ENCODE measurements at regions not wholly inside any gene's neighbourhood (a gene's known extent, or its start where the extent isn't known, plus 50 kb on each side); places are given as distances from the start of the nearest gene placed in this dataset.

DNA sequence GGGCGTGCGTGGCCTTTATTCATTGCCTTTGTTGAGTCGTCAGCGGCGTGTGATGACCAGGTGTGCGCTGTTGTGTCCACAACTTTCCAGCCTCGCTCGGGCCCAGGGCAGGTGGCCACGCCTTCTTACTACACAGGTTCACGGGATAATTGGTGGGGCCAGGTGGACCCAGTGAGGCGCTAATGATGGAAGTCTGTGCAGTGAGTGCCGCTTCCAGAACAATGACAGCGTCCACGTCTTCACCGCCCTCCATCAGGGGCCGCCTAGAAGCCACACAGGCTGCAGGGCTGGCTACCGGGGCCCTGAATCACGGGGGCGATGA, 1197.3 kb downstream of the BRD1 start:
- ATAC-seq = no peak
- no peak for TF ChIP-seq OSR1 (CRISPR knock-in tag; IDR thresholded peaks at IDR 0.05)
- no peak for TF ChIP-seq GLIS3 (CRISPR knock-in tag; IDR thresholded peaks at IDR 0.05)
- TF ChIP-seq, protein P1, sequence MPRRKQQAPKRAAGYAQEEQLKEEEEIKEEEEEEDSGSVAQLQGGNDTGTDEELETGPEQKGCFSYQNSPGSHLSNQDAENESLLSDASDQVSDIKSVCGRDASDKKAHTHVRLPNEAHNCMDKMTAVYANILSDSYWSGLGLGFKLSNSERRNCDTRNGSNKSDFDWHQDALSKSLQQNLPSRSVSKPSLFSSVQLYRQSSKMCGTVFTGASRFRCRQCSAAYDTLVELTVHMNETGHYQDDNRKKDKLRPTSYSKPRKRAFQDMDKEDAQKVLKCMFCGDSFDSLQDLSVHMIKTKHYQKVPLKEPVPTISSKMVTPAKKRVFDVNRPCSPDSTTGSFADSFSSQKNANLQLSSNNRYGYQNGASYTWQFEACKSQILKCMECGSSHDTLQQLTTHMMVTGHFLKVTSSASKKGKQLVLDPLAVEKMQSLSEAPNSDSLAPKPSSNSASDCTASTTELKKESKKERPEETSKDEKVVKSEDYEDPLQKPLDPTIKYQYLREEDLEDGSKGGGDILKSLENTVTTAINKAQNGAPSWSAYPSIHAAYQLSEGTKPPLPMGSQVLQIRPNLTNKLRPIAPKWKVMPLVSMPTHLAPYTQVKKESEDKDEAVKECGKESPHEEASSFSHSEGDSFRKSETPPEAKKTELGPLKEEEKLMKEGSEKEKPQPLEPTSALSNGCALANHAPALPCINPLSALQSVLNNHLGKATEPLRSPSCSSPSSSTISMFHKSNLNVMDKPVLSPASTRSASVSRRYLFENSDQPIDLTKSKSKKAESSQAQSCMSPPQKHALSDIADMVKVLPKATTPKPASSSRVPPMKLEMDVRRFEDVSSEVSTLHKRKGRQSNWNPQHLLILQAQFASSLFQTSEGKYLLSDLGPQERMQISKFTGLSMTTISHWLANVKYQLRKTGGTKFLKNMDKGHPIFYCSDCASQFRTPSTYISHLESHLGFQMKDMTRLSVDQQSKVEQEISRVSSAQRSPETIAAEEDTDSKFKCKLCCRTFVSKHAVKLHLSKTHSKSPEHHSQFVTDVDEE (CRISPR knock-in tag; IDR thresholded peaks at IDR 0.05) = no peak
- TF ChIP-seq ZFP30 (CRISPR knock-in tag; IDR thresholded peaks at IDR 0.05) = no peak
- TF ChIP-seq, protein P2, sequence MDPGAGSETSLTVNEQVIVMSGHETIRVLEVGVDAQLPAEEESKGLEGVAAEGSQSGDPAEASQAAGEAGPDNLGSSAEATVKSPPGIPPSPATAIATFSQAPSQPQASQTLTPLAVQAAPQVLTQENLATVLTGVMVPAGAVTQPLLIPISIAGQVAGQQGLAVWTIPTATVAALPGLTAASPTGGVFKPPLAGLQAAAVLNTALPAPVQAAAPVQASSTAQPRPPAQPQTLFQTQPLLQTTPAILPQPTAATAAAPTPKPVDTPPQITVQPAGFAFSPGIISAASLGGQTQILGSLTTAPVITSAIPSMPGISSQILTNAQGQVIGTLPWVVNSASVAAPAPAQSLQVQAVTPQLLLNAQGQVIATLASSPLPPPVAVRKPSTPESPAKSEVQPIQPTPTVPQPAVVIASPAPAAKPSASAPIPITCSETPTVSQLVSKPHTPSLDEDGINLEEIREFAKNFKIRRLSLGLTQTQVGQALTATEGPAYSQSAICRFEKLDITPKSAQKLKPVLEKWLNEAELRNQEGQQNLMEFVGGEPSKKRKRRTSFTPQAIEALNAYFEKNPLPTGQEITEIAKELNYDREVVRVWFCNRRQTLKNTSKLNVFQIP (CRISPR knock-in tag; IDR thresholded peaks at IDR 0.05; ENCODE audit: borderline replicate concordance, low read depth) = no peak
- no peak for TF ChIP-seq TOX (CRISPR knock-in tag; IDR thresholded peaks at IDR 0.05; ENCODE audit: borderline replicate concordance)
- no peak for TF ChIP-seq CSDC2 (CRISPR knock-in tag; IDR thresholded peaks at IDR 0.05)
- TF ChIP-seq ARNTL (CRISPR knock-in tag; IDR thresholded peaks at IDR 0.05; ENCODE audit: borderline replicate concordance, low read depth) = no peak
- TF ChIP-seq, protein P3, sequence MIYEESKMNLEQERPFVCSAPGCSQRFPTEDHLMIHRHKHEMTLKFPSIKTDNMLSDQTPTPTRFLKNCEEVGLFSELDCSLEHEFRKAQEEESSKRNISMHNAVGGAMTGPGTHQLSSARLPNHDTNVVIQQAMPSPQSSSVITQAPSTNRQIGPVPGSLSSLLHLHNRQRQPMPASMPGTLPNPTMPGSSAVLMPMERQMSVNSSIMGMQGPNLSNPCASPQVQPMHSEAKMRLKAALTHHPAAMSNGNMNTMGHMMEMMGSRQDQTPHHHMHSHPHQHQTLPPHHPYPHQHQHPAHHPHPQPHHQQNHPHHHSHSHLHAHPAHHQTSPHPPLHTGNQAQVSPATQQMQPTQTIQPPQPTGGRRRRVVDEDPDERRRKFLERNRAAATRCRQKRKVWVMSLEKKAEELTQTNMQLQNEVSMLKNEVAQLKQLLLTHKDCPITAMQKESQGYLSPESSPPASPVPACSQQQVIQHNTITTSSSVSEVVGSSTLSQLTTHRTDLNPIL (CRISPR knock-in tag; IDR thresholded peaks at IDR 0.05; ENCODE audit: low read depth) = no peak
- no peak for TF ChIP-seq ZFP3 (CRISPR knock-in tag; IDR thresholded peaks at IDR 0.05)
- TF ChIP-seq ZNF565 (CRISPR knock-in tag; conservative IDR thresholded peaks at IDR 0.05; ENCODE audit: low read depth) = no peak
- no peak for TF ChIP-seq ESRRG (CRISPR knock-in tag; IDR thresholded peaks at IDR 0.05)

DNA sequence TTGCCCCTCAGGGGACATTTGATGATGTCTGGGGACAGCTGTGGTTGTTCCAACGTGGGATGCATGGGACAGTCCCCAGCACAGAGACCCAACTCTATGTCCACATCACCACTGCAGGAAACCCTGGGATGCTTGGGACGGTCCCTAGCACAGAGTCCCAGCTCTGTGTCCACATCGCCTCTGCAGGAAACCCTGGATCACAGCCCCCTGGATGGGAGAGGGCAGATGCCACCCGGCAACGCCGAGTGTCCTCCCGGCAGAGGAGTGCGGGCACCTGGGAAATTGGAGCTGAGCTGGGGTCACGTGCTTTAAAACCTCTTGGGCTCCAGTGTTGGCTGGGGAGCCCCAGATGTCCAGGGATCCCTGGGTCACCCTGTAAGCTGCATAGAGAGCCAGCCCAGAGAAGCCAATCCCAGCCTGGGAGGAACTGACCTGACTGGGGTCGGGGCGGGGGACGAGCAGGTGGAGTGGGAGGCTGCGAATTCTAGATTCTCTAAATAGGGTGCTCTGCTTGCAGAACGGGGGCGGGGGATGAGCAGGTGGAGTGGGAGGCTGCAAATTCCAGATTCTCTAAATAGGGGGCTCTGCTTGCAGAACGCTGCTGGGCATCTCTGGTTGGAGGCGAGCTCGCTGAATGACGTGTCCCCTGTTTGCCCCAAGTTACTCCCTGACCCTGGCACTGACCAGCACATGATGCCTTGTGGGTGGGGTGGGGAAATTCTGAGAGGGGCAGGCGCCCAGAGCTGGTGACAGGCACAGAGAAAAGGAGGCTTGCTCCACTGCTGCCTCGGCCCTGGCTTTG, 1197.8 kb downstream of the BRD1 start:
- TF ChIP-seq GLIS3 (CRISPR knock-in tag; IDR thresholded peaks at IDR 0.05) (no peak), ZNF565 (CRISPR knock-in tag; conservative IDR thresholded peaks at IDR 0.05; ENCODE audit: low read depth) (no peak), CSRNP3 (CRISPR knock-in tag; IDR thresholded peaks at IDR 0.05) (no peak), ZC3H10 (CRISPR knock-in tag; IDR thresholded peaks at IDR 0.05) (no peak), ZNF8 (CRISPR knock-in tag; IDR thresholded peaks at IDR 0.05) (no peak), BACH2 (CRISPR knock-in tag; IDR thresholded peaks at IDR 0.05; ENCODE audit: borderline replicate concordance) (no peak), ESRRG (CRISPR knock-in tag; IDR thresholded peaks at IDR 0.05) (no peak)
- ATAC-seq = no peak

- TF ChIP-seq, protein P3 (CRISPR knock-in tag; IDR thresholded peaks at IDR 0.05; ENCODE audit: low read depth) = no peak
- TF ChIP-seq ZNF70 (CRISPR knock-in tag; IDR thresholded peaks at IDR 0.05) (no peak), TCF4 (CRISPR knock-in tag; IDR thresholded peaks at IDR 0.05; ENCODE audit: borderline replicate concordance) (no peak), ZNF565 (CRISPR knock-in tag; conservative IDR thresholded peaks at IDR 0.05; ENCODE audit: low read depth) (no peak)
- TF ChIP-seq, protein P2 (CRISPR knock-in tag; IDR thresholded peaks at IDR 0.05; ENCODE audit: borderline replicate concordance, low read depth) = no peak
- no peak for ATAC-seq
Measured at GRCh38 chr22:48628891-48629543, 1198.7 kb downstream of the BRD1 start.

Data from SK-N-SH treated with all-trans-retinoic acid at 6 μM for 48 hours (cell line).